ENCODE measurements at regions not wholly inside any gene's neighbourhood (a gene's known extent, or its start where the extent isn't known, plus 50 kb on each side); places are given as distances from the start of the nearest gene placed in this dataset.
"Not testable (repeated sequence)": the region's sequence is repeated elsewhere in the genome, so short reads cannot be mapped to it uniquely, and the experiment has no call there.

- DNase-seq = no peak
Observed at GRCh38 chr2:129797489-129798300, 181.8 kb upstream of the RAB6C start.

- no peak for DNase-seq
Observed at GRCh38 chr2:129798301-129798581, 181.2 kb upstream of the RAB6C start.

GRCh38 chr2:129798626-129799025, 180.8 kb upstream of the RAB6C start:
- no peak for DNase-seq

GRCh38 chr2:129799036-129799958, 180.2 kb upstream of the RAB6C start:
- DNase-seq = no peak

GRCh38 chr2:129800285-129800684, 179.2 kb upstream of the RAB6C start:
- DNase-seq = no peak

GRCh38 chr2:129800686-129801085, 178.8 kb upstream of the RAB6C start:
- no peak for DNase-seq

- DNase-seq = no peak
Observed at GRCh38 chr2:129801575-129801974, 177.9 kb upstream of the RAB6C start.

- no peak for DNase-seq
Observed at GRCh38 chr2:129802290-129802689, 177.2 kb upstream of the RAB6C start.

- DNase-seq = no peak
Observed at GRCh38 chr2:129803032-129803431, 176.4 kb upstream of the RAB6C start.

- no peak for DNase-seq
Observed at GRCh38 chr2:129803871-129804270, 175.6 kb upstream of the RAB6C start.

- DNase-seq = no peak
Observed at GRCh38 chr2:129805899-129806298, 173.6 kb upstream of the RAB6C start.

- DNase-seq = no peak
Observed at GRCh38 chr2:129806317-129806716, 173.1 kb upstream of the RAB6C start.

- DNase-seq = no peak
Observed at GRCh38 chr2:129806990-129807389, 172.5 kb upstream of the RAB6C start.

- not testable (repeated sequence) for DNase-seq
Observed at GRCh38 chr2:129807642-129808338, 171.7 kb upstream of the RAB6C start.

GRCh38 chr2:129810521-129810920, 168.9 kb upstream of the RAB6C start:
- no peak for DNase-seq

GRCh38 chr2:129812071-129812470, 167.4 kb upstream of the RAB6C start:
- DNase-seq = no peak

- DNase-seq = no peak
Observed at GRCh38 chr2:129812654-129813053, 166.8 kb upstream of the RAB6C start.

GRCh38 chr2:129813404-129813803, 166.1 kb upstream of the RAB6C start:
- DNase-seq = no peak

GRCh38 chr2:129816813-129817574, 162.5 kb upstream of the RAB6C start:
- no peak for DNase-seq

- no peak for DNase-seq
Observed at GRCh38 chr2:129819855-129820254, 159.6 kb upstream of the RAB6C start.

- no peak for DNase-seq
Observed at GRCh38 chr2:129820908-129821307, 158.6 kb upstream of the RAB6C start.

GRCh38 chr2:129821445-129821844, 158.0 kb upstream of the RAB6C start:
- DNase-seq = no peak

- no peak for DNase-seq
Observed at GRCh38 chr2:129823044-129823443, 156.4 kb upstream of the RAB6C start.

All from left hindlimb (tissue), 1 donor.